ENCODE measurements at regions not wholly inside any gene's neighbourhood (a gene's known extent, or its start where the extent isn't known, plus 50 kb on each side); places are given as distances from the start of the nearest gene placed in this dataset.

DNA sequence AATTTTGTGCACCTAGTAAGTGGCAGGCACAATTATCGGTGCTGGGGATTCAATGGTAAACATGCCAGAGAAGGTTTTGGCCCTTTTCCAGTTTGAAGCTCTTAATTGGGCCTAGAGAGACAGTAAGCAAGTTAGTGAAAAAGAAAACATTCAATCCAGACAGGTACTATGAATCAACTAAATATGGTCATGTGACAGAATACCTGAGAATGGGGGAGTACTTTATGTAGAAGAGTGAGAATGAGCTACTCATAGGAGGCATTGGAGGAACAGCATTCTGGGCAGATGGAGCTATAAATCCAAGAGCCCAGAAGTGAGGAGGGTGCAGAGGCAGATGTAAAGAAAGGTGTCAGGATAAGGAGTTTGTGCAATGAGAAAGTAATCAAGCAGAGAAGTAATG lies 1017.9 kb downstream of the ADGRL2 start:
- WGBS, 2 donors: 97% methylated on average over 1 of the region's 1 CpG
- TF ChIP-seq, protein P1, sequence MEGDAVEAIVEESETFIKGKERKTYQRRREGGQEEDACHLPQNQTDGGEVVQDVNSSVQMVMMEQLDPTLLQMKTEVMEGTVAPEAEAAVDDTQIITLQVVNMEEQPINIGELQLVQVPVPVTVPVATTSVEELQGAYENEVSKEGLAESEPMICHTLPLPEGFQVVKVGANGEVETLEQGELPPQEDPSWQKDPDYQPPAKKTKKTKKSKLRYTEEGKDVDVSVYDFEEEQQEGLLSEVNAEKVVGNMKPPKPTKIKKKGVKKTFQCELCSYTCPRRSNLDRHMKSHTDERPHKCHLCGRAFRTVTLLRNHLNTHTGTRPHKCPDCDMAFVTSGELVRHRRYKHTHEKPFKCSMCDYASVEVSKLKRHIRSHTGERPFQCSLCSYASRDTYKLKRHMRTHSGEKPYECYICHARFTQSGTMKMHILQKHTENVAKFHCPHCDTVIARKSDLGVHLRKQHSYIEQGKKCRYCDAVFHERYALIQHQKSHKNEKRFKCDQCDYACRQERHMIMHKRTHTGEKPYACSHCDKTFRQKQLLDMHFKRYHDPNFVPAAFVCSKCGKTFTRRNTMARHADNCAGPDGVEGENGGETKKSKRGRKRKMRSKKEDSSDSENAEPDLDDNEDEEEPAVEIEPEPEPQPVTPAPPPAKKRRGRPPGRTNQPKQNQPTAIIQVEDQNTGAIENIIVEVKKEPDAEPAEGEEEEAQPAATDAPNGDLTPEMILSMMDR (IDR thresholded peaks at IDR 0.05): no peak
- intact Hi-C loops (cut with DNase I): no loop called here
- no peak for ATAC-seq
- H3K36me3 ChIP-seq: no peaks in the 10 kb centered on the region
- H3K4me1 ChIP-seq: no peaks in the 10 kb centered on the region
- H3K27ac ChIP-seq: no peak overlapping the region
- no peak for DNase-seq
- H3K9me3 ChIP-seq: peaks cover 0 to 2% (median 0%) of the 10 kb centered on the region in 11 donors
- H3K4me3 ChIP-seq: no peak overlapping the region
- no peaks in the 10 kb centered on the region for H3K27me3 ChIP-seq

DNA sequence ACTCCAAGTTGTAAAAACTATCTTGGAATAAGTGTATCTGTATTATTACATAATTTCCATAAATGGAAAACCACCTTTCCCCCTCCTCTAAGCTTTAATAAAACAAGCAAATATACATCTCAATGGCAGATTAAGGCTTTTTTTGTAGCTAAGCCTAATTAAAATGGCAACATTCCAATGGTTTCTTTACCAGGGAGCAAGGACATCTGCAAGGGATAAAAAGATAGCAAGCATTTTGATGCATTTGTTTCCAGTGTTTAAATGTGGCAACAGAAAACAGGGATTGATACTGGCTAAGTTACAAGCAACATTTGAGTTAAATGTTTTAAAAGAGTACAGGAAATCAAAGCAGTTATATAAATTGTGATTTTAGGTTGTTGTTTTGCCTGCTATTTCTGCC lies 1012.7 kb downstream of the ADGRL2 start:
- Histone ChIP-seq H3K36me3 (no peaks in the 10 kb centered on the region), H3K9me3 (peaks cover 0 to 2% (median 0%) of the 10 kb centered on the region in 11 donors), H3K4me3 (no peak overlapping the region), H3K27me3 (no peaks in the 10 kb centered on the region), H3K27ac (no peak overlapping the region), H3K4me1 (no peaks in the 10 kb centered on the region)
- TF ChIP-seq, protein P1 (IDR thresholded peaks at IDR 0.05): no peak
- no peak for ATAC-seq
- no peak for DNase-seq
- intact Hi-C loops (cut with DNase I): no loop called here

DNA sequence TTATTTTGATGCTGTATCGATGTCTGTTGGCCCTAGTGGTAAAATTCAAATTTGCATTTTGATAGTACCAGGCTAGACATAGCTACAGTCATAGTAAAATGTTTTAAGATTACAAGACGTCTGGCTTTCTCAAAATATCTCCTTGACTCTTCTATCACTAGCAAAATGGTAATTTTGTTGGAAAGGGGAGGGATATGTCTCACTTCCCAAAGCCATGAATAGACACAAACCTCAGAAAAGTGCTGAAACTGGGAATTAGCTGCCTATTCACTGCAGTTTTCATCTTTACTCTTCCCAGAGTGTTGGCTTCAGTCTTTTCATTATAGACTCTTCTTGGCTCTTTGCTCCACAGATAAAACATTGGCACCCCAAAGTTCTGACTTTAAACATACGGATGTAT lies 1009.9 kb downstream of the ADGRL2 start:
- intact Hi-C loops (cut with DNase I): no loop called here
- WGBS, 2 donors: 78 to 80% methylated on average over 3 of the region's 3 CpGs
- H3K4me3 ChIP-seq: no peak overlapping the region
- TF ChIP-seq, protein P1 (IDR thresholded peaks at IDR 0.05): no peak
- no peak overlapping the region for H3K27ac ChIP-seq
- H3K9me3 ChIP-seq: no peaks in the 10 kb centered on the region
- no peak for ATAC-seq
- no peak for DNase-seq
- H3K4me1 ChIP-seq: no peaks in the 10 kb centered on the region
- no peaks in the 10 kb centered on the region for H3K36me3 ChIP-seq
- no peaks in the 10 kb centered on the region for H3K27me3 ChIP-seq

DNA sequence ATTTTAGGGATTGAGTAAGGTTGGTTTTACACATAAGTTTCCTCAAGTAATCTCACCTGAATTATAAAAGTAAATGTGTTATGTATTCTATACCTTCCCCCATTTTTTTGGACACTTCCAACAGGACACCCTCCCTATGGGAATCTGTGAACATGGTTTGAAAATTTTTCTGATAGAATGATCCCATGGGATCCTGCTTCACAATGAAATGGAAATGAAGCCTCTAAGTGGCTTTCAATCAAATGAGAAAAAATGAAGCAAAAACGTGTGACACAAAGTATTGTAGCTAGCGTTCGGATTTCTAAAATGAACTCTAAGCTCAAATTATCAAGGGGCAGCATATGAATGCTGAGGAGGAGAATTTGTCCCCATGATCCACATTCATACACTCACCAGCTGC lies 1006.8 kb downstream of the ADGRL2 start:
- intact Hi-C loops (cut with DNase I): no loop called here
- H3K4me3 ChIP-seq: no peak overlapping the region

More for the DNA sequence above, 1006.8 kb downstream of the ADGRL2 start:
- ATAC-seq (no peak), DNase-seq (no peak)
- TF ChIP-seq, protein P1 (IDR thresholded peaks at IDR 0.05): no peak
- H3K9me3 ChIP-seq: no peaks in the 10 kb centered on the region
- 78 to 80% methylated on average over 3 of the region's 3 CpGs for WGBS, 2 donors
- H3K27ac ChIP-seq: no peak overlapping the region
- no peaks in the 10 kb centered on the region for H3K27me3 ChIP-seq
- no peaks in the 10 kb centered on the region for H3K4me1 ChIP-seq
- no peaks in the 10 kb centered on the region for H3K36me3 ChIP-seq
